K562 (cell line): ENCODE measurements at regions not wholly inside any gene's neighbourhood (a gene's known extent, or its start where the extent isn't known, plus 50 kb on each side); places are given as distances from the start of the nearest gene placed in this dataset.

Source experiments
- ATF2 ChIP-seq: sonication (generic); formaldehyde crosslinking; IDR thresholded peaks from 2 replicates; pipeline ENCODE4 v1.8.1; 2022; ENCODE audit warnings: missing genetic modification reagents
- EZH2 ChIP-seq: IDR thresholded peaks from 2 replicates; pipeline ENCODE4 v1.6.1; 2012; ENCODE audit warnings: low read depth, mild to moderate bottlenecking, inconsistent platforms, low read length, borderline replicate concordance
- NRF1 ChIP-seq, 2 experiments: fragments of 450-650 bp; IDR thresholded peaks in 1 of 2; conservative IDR thresholded peaks in 1 of 2; 2 replicates each; pipeline ENCODE4 v1.6.1; 2014; ENCODE audit warnings: mild to moderate bottlenecking in 2 of 2
- POLR2AphosphoS5 ChIP-seq: IDR thresholded peaks from 2 replicates; pipeline ENCODE4 v1.6.1; 2011; ENCODE audit warnings: mild to moderate bottlenecking, low read depth, low read length, moderate library complexity; ENCODE audit not compliant: control insufficient read depth, insufficient read depth
- TAF1 ChIP-seq: IDR thresholded peaks from 2 replicates; pipeline ENCODE4 v1.6.1; 2011; ENCODE audit warnings: mild to moderate bottlenecking, low read length, moderate library complexity; ENCODE audit not compliant: insufficient read depth, control insufficient read depth, severe bottlenecking; ENCODE audit errors: extremely low read depth
- YY1 ChIP-seq, 3 experiments: IDR thresholded peaks; 2 replicates each; pipeline ENCODE4 v1.6.1; 2011; ENCODE audit warnings: low read length in 2 of 3, mild to moderate bottlenecking in 2 of 3, moderate library complexity in 2 of 3, borderline replicate concordance in 1 of 3, control low read depth in 1 of 3, low read depth in 1 of 3; ENCODE audit not compliant: insufficient read depth in 3 of 3, insufficient replicate concordance in 2 of 3, control insufficient read depth in 1 of 3, insufficient read length in 1 of 3; ENCODE audit errors: extremely low read depth in 1 of 3
- ZNF274 ChIP-seq: IDR thresholded peaks from 2 replicates; pipeline ENCODE4 v1.6.1; 2011; ENCODE audit warnings: low read depth, mild to moderate bottlenecking, low read length, moderate library complexity, borderline replicate concordance

- TF ChIP-seq ATF2 (no peak), EZH2 (no peak), TAF1 (no peak), YY1 (IDR thresholded peaks at IDR 0.05; ENCODE audit: borderline replicate concordance in 1 of 3, control insufficient read depth in 1 of 3, extremely low read depth in 1 of 3, insufficient read depth in 3 of 3, insufficient read length in 1 of 3, insufficient replicate concordance in 2 of 3, low read depth in 1 of 3, low read length in 2 of 3) (no peak), POLR2AphosphoS5 (no peak), ZNF274 (no peak), NRF1 (conservative IDR thresholded peaks at IDR 0.05 in 1 of 2, IDR thresholded peaks at IDR 0.05 in 1 of 2) (no peak)
These were observed 782.2 kb upstream of the SLC8A1 start for GRCh38 chr2:41234093-41234492.
